H9 (cell line): ENCODE measurements at regions not wholly inside any gene's neighbourhood (a gene's known extent, or its start where the extent isn't known, plus 50 kb on each side); places are given as distances from the start of the nearest gene placed in this dataset.

Experiments used
- DNase-seq: peaks from one replicate; pipeline ENCODE4 v3.0.0-alpha.2; 2017
- H2AFZ ChIP-seq: one replicate; pipeline ENCODE4 v1.6.1; 2013; ENCODE audit warnings: mild to moderate bottlenecking, low read length, control low read depth, moderate library complexity
- H2AK5ac ChIP-seq: 2 replicates; pipeline ENCODE4 v1.6.1; 2013; ENCODE audit warnings: low read length, control low read depth, mixed read lengths; ENCODE audit not compliant: insufficient read length
- H2BK120ac ChIP-seq: one replicate; pipeline ENCODE4 v1.6.1; 2013; ENCODE audit warnings: low read depth, mild to moderate bottlenecking, low read length, control low read depth, inconsistent platforms; ENCODE audit not compliant: poor library complexity, severe bottlenecking
- H2BK12ac ChIP-seq: 2 replicates; pipeline ENCODE4 v1.6.1; 2013; ENCODE audit warnings: low read length, control low read depth, mixed read lengths, low read depth; ENCODE audit not compliant: insufficient read length
- H2BK15ac ChIP-seq: 2 replicates; pipeline ENCODE4 v1.6.1; 2013; ENCODE audit warnings: low read depth, low read length, control low read depth
- H2BK20ac ChIP-seq: one replicate; pipeline ENCODE4 v1.6.1; 2013; ENCODE audit warnings: low read depth, mild to moderate bottlenecking, low read length, control low read depth, inconsistent platforms; ENCODE audit not compliant: poor library complexity, severe bottlenecking
- H2BK5ac ChIP-seq: 2 replicates; pipeline ENCODE4 v1.6.1; 2013; ENCODE audit warnings: low read length, control low read depth, mixed read lengths; ENCODE audit not compliant: insufficient read length
- H3K14ac ChIP-seq: 2 replicates; pipeline ENCODE4 v1.6.1; 2013; ENCODE audit warnings: low read length, control low read depth; ENCODE audit not compliant: insufficient read depth
- H3K18ac ChIP-seq: 2 replicates; pipeline ENCODE4 v1.6.1; 2013; ENCODE audit warnings: low read depth, mild to moderate bottlenecking, mixed read lengths, low read length, control low read depth; ENCODE audit not compliant: insufficient read length
- H3K23ac ChIP-seq: 2 replicates; pipeline ENCODE4 v1.6.1; 2013; ENCODE audit warnings: low read length, control low read depth, mixed read lengths, low read depth; ENCODE audit not compliant: insufficient read length
- H3K23me2 ChIP-seq: 2 replicates; pipeline ENCODE4 v1.6.1; 2013; ENCODE audit warnings: low read depth, mild to moderate bottlenecking, mixed read lengths, low read length, control low read depth; ENCODE audit not compliant: insufficient read length, poor library complexity, severe bottlenecking
- H3K27ac ChIP-seq: 2 replicates; pipeline ENCODE4 v1.5.1; 2013; ENCODE audit warnings: low read length, control low read depth, mixed read lengths, low read depth; ENCODE audit not compliant: insufficient read length
- H3K27me3 ChIP-seq: 2 replicates; pipeline ENCODE4 v1.6.1; 2013; ENCODE audit warnings: low read length, control low read depth, inconsistent platforms; ENCODE audit not compliant: insufficient read depth
- H3K4ac ChIP-seq: 2 replicates; pipeline ENCODE4 v1.6.1; 2013; ENCODE audit warnings: low read depth, mild to moderate bottlenecking, control low read depth, inconsistent platforms, low read length, moderate library complexity
- H3K4me1 ChIP-seq: 2 replicates; pipeline ENCODE4 v1.6.1; 2013; ENCODE audit warnings: low read length, control low read depth, inconsistent platforms; ENCODE audit not compliant: insufficient read depth
- H3K4me2 ChIP-seq: 2 replicates; pipeline ENCODE4 v1.6.1; 2013; ENCODE audit warnings: low read length, control low read depth, mixed read lengths; ENCODE audit not compliant: insufficient read length, insufficient read depth
- H3K56ac ChIP-seq: 2 replicates; pipeline ENCODE4 v1.6.1; 2013; ENCODE audit warnings: low read depth, mild to moderate bottlenecking, mixed read lengths, low read length, control low read depth; ENCODE audit not compliant: insufficient read length
- H3K79me1 ChIP-seq: 2 replicates; pipeline ENCODE4 v1.6.1; 2013; ENCODE audit warnings: low read depth, mild to moderate bottlenecking, moderate library complexity, low read length, control low read depth, inconsistent platforms; ENCODE audit not compliant: insufficient read depth, poor library complexity, severe bottlenecking
- H3K79me2 ChIP-seq: 2 replicates; pipeline ENCODE4 v1.6.1; 2013; ENCODE audit warnings: low read length, control low read depth, inconsistent platforms; ENCODE audit not compliant: insufficient read depth
- H3K9ac ChIP-seq: 2 replicates; pipeline ENCODE4 v1.6.1; 2013; ENCODE audit warnings: low read length, control low read depth, mixed read lengths; ENCODE audit not compliant: insufficient read length; ENCODE audit errors: extremely low read depth
- H3K9me3 ChIP-seq: one replicate; pipeline ENCODE4 v1.6.1; 2013; ENCODE audit warnings: low read depth, low read length, inconsistent platforms; ENCODE audit not compliant: control insufficient read depth
- H3T11ph ChIP-seq: one replicate; pipeline ENCODE4 v1.6.1; 2013; ENCODE audit warnings: mild to moderate bottlenecking, low read length, control low read depth, inconsistent platforms
- H4K20me1 ChIP-seq: one replicate; pipeline ENCODE4 v1.6.1; 2013; ENCODE audit not compliant: control insufficient read depth, insufficient read length, insufficient read depth
- H4K5ac ChIP-seq: 2 replicates; pipeline ENCODE4 v1.6.1; 2013; ENCODE audit warnings: low read depth, mild to moderate bottlenecking, mixed read lengths, low read length, control low read depth; ENCODE audit not compliant: insufficient read length
- H4K8ac ChIP-seq: replicated peaks from 2 replicates; pipeline ENCODE4 v1.6.1; 2013; ENCODE audit warnings: low read length, control low read depth, mixed read lengths, low read depth; ENCODE audit not compliant: insufficient read length
- H4K91ac ChIP-seq: 2 replicates; pipeline ENCODE4 v1.6.1; 2013; ENCODE audit warnings: low read depth, mild to moderate bottlenecking, moderate library complexity, mixed read lengths, low read length, control low read depth; ENCODE audit not compliant: insufficient read length
- H3K27ac Mint-ChIP-seq, 3 experiments: 2 replicates in 2 of 3; 3 replicates in 1 of 3; pipeline ENCODE4 v1.8.0; 2020 to 2021; ENCODE audit warnings: mixed read lengths in 3 of 3, mild to moderate bottlenecking in 1 of 3, moderate library complexity in 1 of 3
- H3K27me3 Mint-ChIP-seq: 2 replicates; pipeline ENCODE4 v1.8.0; 2021; ENCODE audit warnings: low read depth, mild to moderate bottlenecking, moderate library complexity, mixed read lengths
- H3K36me3 Mint-ChIP-seq, 3 experiments: 2 replicates in 2 of 3; 3 replicates in 1 of 3; pipeline ENCODE4 v1.8.0; 2020 to 2021; ENCODE audit warnings: low read depth in 3 of 3, mixed read lengths in 3 of 3; ENCODE audit not compliant: insufficient read depth in 1 of 3
- H3K4me1 Mint-ChIP-seq, 2 experiments: 2 replicates each; pipeline ENCODE4 v1.8.0; 2020; ENCODE audit warnings: mixed read lengths in 2 of 2
- H3K4me3 Mint-ChIP-seq, 2 experiments: 2 replicates in 1 of 2; 3 replicates in 1 of 2; pipeline ENCODE4 v1.8.0; 2020 to 2021; ENCODE audit warnings: mild to moderate bottlenecking in 2 of 2, mixed read lengths in 2 of 2, moderate library complexity in 1 of 2
- H3K9me3 Mint-ChIP-seq, 2 experiments: 2 replicates in 1 of 2; 3 replicates in 1 of 2; pipeline ENCODE4 v1.8.0; 2020; ENCODE audit warnings: mild to moderate bottlenecking in 2 of 2, mixed read lengths in 2 of 2, moderate library complexity in 1 of 2
- CTCF ChIP-seq: fragments of 200-600 bp; sonication (generic); conservative IDR thresholded peaks from 3 replicates; pipeline ENCODE4 v1.8.0; 2021; ENCODE audit warnings: antibody characterized with exemption, mild to moderate bottlenecking

GRCh38 chr3:117170094-117170493 lies 460.5 kb downstream of the TUSC7 start:
- Histone ChIP-seq H3K27ac (no peak overlapping the region), H4K91ac (no peak overlapping the region), H3K4me1 (no peaks in the 10 kb centered on the region; the same call in 1 of the 2 replicates), H4K20me1 (no peaks in the 10 kb centered on the region), H3K4ac (no peak overlapping the region), H2AK5ac (no peak overlapping the region), H3K18ac (no peak overlapping the region), H3K4me2 (no peak overlapping the region), H3K79me1 (no peaks in the 10 kb centered on the region), H3T11ph (no peak overlapping the region), H2BK20ac (no peak overlapping the region), H3K79me2 (no peaks in the 10 kb centered on the region), H3K9ac (no peak overlapping the region), H3K27me3 (no peaks in the 10 kb centered on the region), H2AFZ (no peak overlapping the region), H2BK15ac (no peak overlapping the region), H3K23me2 (no peaks in the 10 kb centered on the region), H2BK12ac (no peak overlapping the region), H3K23ac (no peak overlapping the region), H3K9me3 (no peaks in the 10 kb centered on the region), H4K5ac (no peak overlapping the region), H3K14ac (no peak overlapping the region), H2BK120ac (no peak overlapping the region), H3K56ac (no peak overlapping the region), H4K8ac (no peak overlapping the region), H2BK5ac (no peak overlapping the region)
- Mint-ChIP-seq H3K27ac (no peak overlapping the region; a peak in 1 of 7 replicates), H3K27me3 (no peaks in the 10 kb centered on the region), H3K36me3 (no peaks in the 10 kb centered on the region), H3K4me1 (peaks cover 19 to 21% of the 10 kb centered on the region in 2 experiments), H3K4me3 (no peak overlapping the region), H3K9me3 (no peaks in the 10 kb centered on the region)
- no peak for TF ChIP-seq CTCF
- no peak for DNase-seq
